HEK293T (cell line): ENCODE measurements at regions not wholly inside any gene's neighbourhood (a gene's known extent, or its start where the extent isn't known, plus 50 kb on each side); places are given as distances from the start of the nearest gene placed in this dataset.

Experiments used
- CTCF ChIA-PET: fragments of 350-600 bp; formaldehyde crosslinking; extraction: SDS; loops from one replicate; lab custom pipeline; 2021; ENCODE audit warnings: antibody characterized with exemption, inconsistent platforms; lab: Yijun Ruan, JAX
- POLR2A ChIA-PET: fragments of 350-600 bp; formaldehyde crosslinking; extraction: SDS; loops from one replicate; lab custom pipeline; 2020; ENCODE audit warnings: antibody characterized with exemption, inconsistent platforms; lab: Yijun Ruan, JAX
- DNase-seq: peaks from one replicate; pipeline ENCODE4 v3.0.0; 2012; ENCODE audit warnings: mixed read lengths; ENCODE audit errors: extremely low spot score
- ARNT ChIP-seq: fragments of 450-650 bp; IDR thresholded peaks from 2 replicates; pipeline ENCODE4 v1.6.1; 2017; ENCODE audit warnings: mild to moderate bottlenecking
- BHLHE40 ChIP-seq: fragments of 450-650 bp; IDR thresholded peaks from 2 replicates; pipeline ENCODE4 v1.6.1; 2016; ENCODE audit warnings: mild to moderate bottlenecking, moderate library complexity, borderline replicate concordance
- CTBP1 ChIP-seq: fragments of 450-650 bp; IDR thresholded peaks from 2 replicates; pipeline ENCODE4 v1.6.1; 2016; ENCODE audit warnings: borderline replicate concordance
- ELF4 ChIP-seq: fragments of 450-650 bp; IDR thresholded peaks from 2 replicates; pipeline ENCODE4 v1.6.1; 2017; ENCODE audit warnings: antibody characterized with exemption
- FOXA1 ChIP-seq: fragments of 450-650 bp; IDR thresholded peaks from 2 replicates; pipeline ENCODE4 v1.6.1; 2016; ENCODE audit warnings: mild to moderate bottlenecking
- FOXK2 ChIP-seq: fragments of 450-650 bp; IDR thresholded peaks from 2 replicates; pipeline ENCODE4 v1.6.1; 2016; ENCODE audit warnings: mild to moderate bottlenecking
- FOXM1 ChIP-seq: fragments of 450-650 bp; IDR thresholded peaks from 2 replicates; pipeline ENCODE4 v1.6.1; 2017; ENCODE audit warnings: mild to moderate bottlenecking, borderline replicate concordance
- HDGF ChIP-seq: fragments of 450-650 bp; IDR thresholded peaks from 2 replicates; pipeline ENCODE4 v1.6.1; 2017; ENCODE audit warnings: antibody characterized with exemption, borderline replicate concordance
- L3MBTL2 ChIP-seq: fragments of 450-650 bp; conservative IDR thresholded peaks from 2 replicates; pipeline ENCODE4 v1.6.1; 2016; ENCODE audit warnings: mild to moderate bottlenecking
- LEF1 ChIP-seq: fragments of 450-650 bp; IDR thresholded peaks from 2 replicates; pipeline ENCODE4 v1.6.1; 2017; ENCODE audit warnings: mild to moderate bottlenecking, borderline replicate concordance
- NFRKB ChIP-seq: fragments of 450-650 bp; IDR thresholded peaks from 2 replicates; pipeline ENCODE4 v1.6.1; 2016; ENCODE audit warnings: mild to moderate bottlenecking, moderate library complexity
- SP1 ChIP-seq: fragments of 450-650 bp; IDR thresholded peaks from 2 replicates; pipeline ENCODE4 v1.6.1; 2017
- SUZ12 ChIP-seq: fragments of 450-650 bp; IDR thresholded peaks from 2 replicates; pipeline ENCODE4 v1.6.1; 2016; ENCODE audit warnings: mild to moderate bottlenecking
- TARDBP ChIP-seq: fragments of 450-650 bp; IDR thresholded peaks from 2 replicates; pipeline ENCODE4 v1.6.1; 2016
- ZNF384 ChIP-seq: fragments of 450-650 bp; IDR thresholded peaks from 2 replicates; pipeline ENCODE4 v1.6.1; 2016
- TF ChIP-seq, protein P1 (sequence below): fragments of 450-650 bp; IDR thresholded peaks from 2 replicates; pipeline ENCODE4 v1.6.1; 2016

DNA sequence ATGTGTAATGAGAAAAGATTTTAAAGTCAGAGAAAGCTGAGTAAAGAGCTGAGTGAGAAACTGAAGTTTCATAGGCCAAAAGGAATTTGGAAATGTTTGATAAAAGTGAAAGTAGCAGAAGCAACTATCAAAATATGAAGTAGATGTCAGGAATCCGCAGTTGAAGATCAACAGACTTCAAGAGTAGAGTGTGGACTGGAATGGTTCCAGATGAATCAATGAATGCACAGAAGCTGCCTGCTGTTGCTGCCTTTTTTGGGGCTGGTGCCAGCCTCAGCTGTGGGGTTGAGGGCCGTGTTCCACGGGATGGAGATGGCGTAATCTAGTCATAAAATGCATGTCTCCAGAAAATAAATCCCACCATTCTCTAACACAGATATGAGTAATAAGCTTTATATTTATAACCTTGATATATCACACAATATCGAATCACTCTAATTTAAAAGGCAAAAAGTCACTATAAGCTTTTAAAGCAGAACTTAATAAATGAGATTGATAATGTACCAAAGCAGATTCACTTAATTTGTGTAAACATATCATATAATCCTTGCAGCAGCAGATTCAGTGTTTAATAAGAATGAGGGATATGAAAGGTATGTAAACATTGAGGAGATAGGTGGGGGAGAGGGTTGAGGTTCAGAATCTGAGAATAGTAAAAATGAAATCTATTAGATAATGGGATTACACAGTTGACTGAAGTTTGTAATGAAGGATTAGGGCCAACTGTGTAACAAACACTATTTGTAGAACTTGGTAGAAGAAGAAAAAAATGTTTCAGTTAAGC is 652.3 kb upstream of the FTMT start:
- POLR2A ChIA-PET = no interaction called here
- no peak for DNase-seq
- TF ChIP-seq L3MBTL2 = no peak
- CTCF ChIA-PET = no interaction called here

DNA sequence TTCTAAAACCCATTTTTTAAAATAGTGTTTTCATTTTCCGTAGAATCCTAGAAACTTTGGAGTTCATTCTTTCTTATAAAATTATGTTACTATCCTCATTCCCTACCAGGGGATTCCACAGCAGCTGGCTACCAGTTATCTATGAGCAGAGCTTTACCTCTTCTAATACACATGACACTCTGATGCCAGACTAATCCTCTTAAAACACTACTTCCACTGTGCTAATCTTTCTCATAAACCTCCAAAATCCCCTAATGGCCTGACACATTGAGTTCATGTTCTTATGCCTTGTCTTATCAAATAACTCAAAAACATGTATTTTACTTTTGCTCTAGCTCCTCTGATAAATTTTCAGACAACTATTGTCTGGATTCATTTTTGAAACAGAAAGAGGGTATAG is 633.6 kb upstream of the FTMT start:
- no peak for TF ChIP-seq SP1
- DNase-seq = no peak
- CTCF ChIA-PET = no interaction called here
- POLR2A ChIA-PET = no interaction called here

DNA sequence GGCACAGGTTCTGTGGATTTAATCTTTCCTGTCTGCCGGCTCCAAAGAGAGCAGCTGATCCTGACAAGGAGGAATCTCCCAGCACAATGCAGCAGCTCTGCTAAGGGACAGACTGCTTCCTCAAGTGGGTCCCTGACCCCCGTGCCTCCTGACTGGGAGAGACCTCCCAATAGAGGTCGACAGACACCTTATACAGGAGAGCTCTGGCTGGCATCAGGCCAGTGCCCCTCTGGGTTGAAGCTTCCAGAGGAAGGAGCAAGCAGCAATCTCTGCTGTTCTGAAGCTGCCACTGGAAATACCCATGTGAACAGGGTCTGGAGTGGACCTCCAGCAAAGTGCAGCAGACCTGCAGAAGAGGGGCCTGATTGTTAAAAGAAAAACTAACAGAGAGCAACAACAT is 630.2 kb upstream of the FTMT start:
- no peak for DNase-seq
- POLR2A ChIA-PET = no interaction called here
- CTCF ChIA-PET = no interaction called here
- no peak for TF ChIP-seq L3MBTL2
- no peak for TF ChIP-seq NFRKB
- no peak for TF ChIP-seq FOXM1
- TF ChIP-seq SP1 = no peak
- no peak for TF ChIP-seq BHLHE40
- TF ChIP-seq ZNF384 = no peak
- TF ChIP-seq HDGF = no peak
- no peak for TF ChIP-seq FOXA1
- TF ChIP-seq ARNT = no peak
- no peak for TF ChIP-seq ELF4
- no peak for TF ChIP-seq SUZ12
- no peak for TF ChIP-seq CTBP1
- no peak for TF ChIP-seq FOXK2
- no peak for TF ChIP-seq TARDBP
- TF ChIP-seq LEF1 = no peak
- TF ChIP-seq, protein P1, sequence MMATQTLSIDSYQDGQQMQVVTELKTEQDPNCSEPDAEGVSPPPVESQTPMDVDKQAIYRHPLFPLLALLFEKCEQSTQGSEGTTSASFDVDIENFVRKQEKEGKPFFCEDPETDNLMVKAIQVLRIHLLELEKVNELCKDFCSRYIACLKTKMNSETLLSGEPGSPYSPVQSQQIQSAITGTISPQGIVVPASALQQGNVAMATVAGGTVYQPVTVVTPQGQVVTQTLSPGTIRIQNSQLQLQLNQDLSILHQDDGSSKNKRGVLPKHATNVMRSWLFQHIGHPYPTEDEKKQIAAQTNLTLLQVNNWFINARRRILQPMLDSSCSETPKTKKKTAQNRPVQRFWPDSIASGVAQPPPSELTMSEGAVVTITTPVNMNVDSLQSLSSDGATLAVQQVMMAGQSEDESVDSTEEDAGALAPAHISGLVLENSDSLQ = no peak

DNA sequence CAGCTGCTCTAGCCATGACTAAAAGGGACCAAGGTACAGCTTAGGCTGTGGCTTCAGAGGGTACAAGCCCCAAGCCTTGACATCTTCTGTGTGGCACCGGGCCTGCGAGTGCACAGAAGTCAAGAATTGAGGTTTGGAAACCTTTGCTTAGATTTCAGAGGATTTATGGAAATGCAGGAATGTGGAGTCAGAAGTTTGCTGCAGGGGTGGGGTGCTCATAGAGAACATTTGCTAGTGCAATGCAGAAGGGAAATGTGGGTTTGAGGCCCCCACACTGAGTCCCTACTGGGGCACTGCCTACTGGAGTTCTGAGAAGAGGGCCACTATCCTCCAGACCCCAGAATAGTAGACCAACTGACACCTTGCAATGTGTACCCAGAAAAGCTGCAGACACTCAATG is 624.9 kb upstream of the FTMT start:
- no peak for DNase-seq
- ChIA-PET POLR2A (no interaction called here), CTCF (no interaction called here)
- TF ChIP-seq FOXA1 (no peak), LEF1 (no peak), ARNT (no peak)

- POLR2A ChIA-PET = no interaction called here
- no peak for TF ChIP-seq SUZ12
- no peak for TF ChIP-seq ARNT
- TF ChIP-seq, protein P1 = no peak
- CTCF ChIA-PET = no interaction called here
- no peak for DNase-seq
These were observed 611.7 kb upstream of the FTMT start for GRCh38 chr5:121239951-121240350.

DNA sequence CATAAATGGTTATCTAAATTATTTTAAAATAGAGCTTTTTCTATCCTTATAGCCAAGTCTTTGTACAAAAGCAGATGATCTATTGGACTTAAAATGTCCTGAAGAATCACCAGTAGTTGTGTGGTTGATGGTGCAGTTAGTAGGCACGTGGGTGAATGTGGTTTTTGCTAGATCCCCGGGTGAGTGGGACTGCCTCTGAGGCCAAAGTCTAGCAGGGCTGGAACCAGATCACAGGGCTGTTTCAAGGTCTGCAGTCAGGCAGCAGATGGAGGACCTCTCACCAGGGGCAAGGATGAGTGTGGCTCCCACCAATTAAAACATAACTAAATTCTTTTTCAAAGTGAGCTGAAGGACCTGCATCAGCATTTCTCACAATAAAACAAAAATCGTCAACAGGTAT is 604.7 kb upstream of the FTMT start:
- TF ChIP-seq, protein P1 = no peak
- TF ChIP-seq FOXA1 = no peak
- no peak for TF ChIP-seq ARNT
- no peak for TF ChIP-seq ELF4
- no peak for TF ChIP-seq CTBP1
- no peak for TF ChIP-seq LEF1
- no peak for TF ChIP-seq ZNF384
- TF ChIP-seq SUZ12 = no peak
- TF ChIP-seq TARDBP = no peak
- no peak for TF ChIP-seq FOXK2
- TF ChIP-seq BHLHE40 = no peak
- no peak for TF ChIP-seq SP1
- TF ChIP-seq HDGF = no peak
- no peak for TF ChIP-seq L3MBTL2
- TF ChIP-seq NFRKB = no peak
- TF ChIP-seq FOXM1 = no peak
- no peak for DNase-seq
- ChIA-PET POLR2A (no interaction called here), CTCF (no interaction called here)

GRCh38 chr5:121251954-121252353 is 599.7 kb upstream of the FTMT start:
- CTCF ChIA-PET = no interaction called here
- no peak for DNase-seq
- POLR2A ChIA-PET = no interaction called here
- TF ChIP-seq TARDBP (no peak), ELF4 (no peak), L3MBTL2 (no peak), SUZ12 (no peak), FOXM1 (no peak), SP1 (no peak), NFRKB (no peak), FOXK2 (no peak), CTBP1 (no peak), BHLHE40 (no peak), FOXA1 (no peak), HDGF (no peak), LEF1 (no peak), ZNF384 (no peak), ARNT (no peak)
- TF ChIP-seq, protein P1 = no peak
